Stimulated activated naive CD8-positive, alpha-beta T cell treated with anti-CD3 and anti-CD28 coated beads, Interleukin-15, amount 100 ng/mL, for 72 hours (primary cell): ENCODE measurements at regions not wholly inside any gene's neighbourhood (a gene's known extent, or its start where the extent isn't known, plus 50 kb on each side); places are given as distances from the start of the nearest gene placed in this dataset.
A peak's percentile ranks its signal among the peaks of the same experiment; 100 is the strongest.
"Not testable (repeated sequence)": the region's sequence is repeated elsewhere in the genome, so short reads cannot be mapped to it uniquely, and the experiment has no call there.

Experiments
- ATAC-seq: fragments of 150-1000 bp; cut with Tn5 transposase; 2 replicates; pipeline ENCODE4 v1.10.0; 2021; ENCODE audit warnings: mild to moderate bottlenecking, moderate library complexity
- DNase-seq, 2 donors: peaks; one replicate each; pipeline ENCODE4 v3.0.0; 2021 to 2022
- H3K27ac Mint-ChIP-seq, 2 donors: one replicate each; pipeline ENCODE4 v1.8.0; 2022; ENCODE audit warnings: mild to moderate bottlenecking in 2 of 2, mixed read lengths in 2 of 2, moderate library complexity in 2 of 2
- H3K27me3 Mint-ChIP-seq: one replicate; pipeline ENCODE4 v1.8.0; 2022; ENCODE audit warnings: mixed read lengths
- H3K4me1 Mint-ChIP-seq: one replicate; pipeline ENCODE4 v1.8.0; 2022; ENCODE audit warnings: mild to moderate bottlenecking, mixed read lengths
- H3K4me3 Mint-ChIP-seq, 2 donors: one replicate each; pipeline ENCODE4 v1.8.0; 2022; ENCODE audit warnings: mild to moderate bottlenecking in 2 of 2, mixed read lengths in 2 of 2, moderate library complexity in 1 of 2
- H3K9me3 Mint-ChIP-seq, 2 donors: one replicate each; pipeline ENCODE4 v1.8.0; 2022; ENCODE audit warnings: mixed read lengths in 2 of 2

- peak overlapping the region; percentile 2 to 34 for H3K27ac Mint-ChIP-seq
- ATAC-seq = no peak
- H3K4me1 Mint-ChIP-seq = peaks cover 6% of the 10 kb centered on the region
- peaks cover 9% of the 10 kb centered on the region for H3K27me3 Mint-ChIP-seq
- no peaks in the 10 kb centered on the region for H3K9me3 Mint-ChIP-seq
- H3K4me3 Mint-ChIP-seq = no peak overlapping the region
- DNase-seq = no peak
Observed at GRCh38 chr6:44042989-44043478, 84.2 kb downstream of the MRPL14 start.

GRCh38 chr6:44042261-44042988 lies 84.8 kb downstream of the MRPL14 start:
- DNase-seq (no peak), ATAC-seq (no peak)
- Mint-ChIP-seq H3K4me1 (peaks cover 6% of the 10 kb centered on the region), H3K27me3 (peaks cover 5% of the 10 kb centered on the region), H3K4me3 (no peak overlapping the region), H3K27ac (no peak overlapping the region), H3K9me3 (no peaks in the 10 kb centered on the region)

GRCh38 chr6:44041461-44042260 lies 85.6 kb downstream of the MRPL14 start:
- Mint-ChIP-seq H3K4me1 (peaks cover 6% of the 10 kb centered on the region), H3K27me3 (no peaks in the 10 kb centered on the region), H3K4me3 (no peak overlapping the region), H3K27ac (peak overlapping the region in 1 of 2 donors; percentile 16), H3K9me3 (no peaks in the 10 kb centered on the region)
- no peak for DNase-seq
- ATAC-seq = no peak

GRCh38 chr6:44040786-44041185 lies 86.5 kb downstream of the MRPL14 start:
- Mint-ChIP-seq H3K4me1 (peaks cover 6% of the 10 kb centered on the region), H3K4me3 (no peak overlapping the region), H3K9me3 (no peaks in the 10 kb centered on the region), H3K27ac (no peak overlapping the region), H3K27me3 (no peaks in the 10 kb centered on the region)
- DNase-seq (no peak), ATAC-seq (no peak)

GRCh38 chr6:44039839-44040350 lies 87.4 kb downstream of the MRPL14 start:
- H3K27ac Mint-ChIP-seq = peak overlapping the region in 1 of 2 donors; percentile 40
- H3K27me3 Mint-ChIP-seq = no peaks in the 10 kb centered on the region
- no peak for ATAC-seq
- H3K4me3 Mint-ChIP-seq = no peak overlapping the region
- no peaks in the 10 kb centered on the region for H3K9me3 Mint-ChIP-seq
- peaks cover 9% of the 10 kb centered on the region for H3K4me1 Mint-ChIP-seq
- no peak for DNase-seq

GRCh38 chr6:44039191-44039719 lies 88.0 kb downstream of the MRPL14 start:
- H3K27me3 Mint-ChIP-seq = no peaks in the 10 kb centered on the region
- DNase-seq (no peak), ATAC-seq (peak; percentile 49)
- no peaks in the 10 kb centered on the region for H3K9me3 Mint-ChIP-seq
- no peak overlapping the region for H3K4me3 Mint-ChIP-seq
- H3K4me1 Mint-ChIP-seq = peaks cover 15% of the 10 kb centered on the region
- H3K27ac Mint-ChIP-seq = no peak overlapping the region

- DNase-seq = no peak
- H3K27me3 Mint-ChIP-seq = no peaks in the 10 kb centered on the region
- H3K27ac Mint-ChIP-seq = no peak overlapping the region
- peaks cover 16% of the 10 kb centered on the region for H3K4me1 Mint-ChIP-seq
- ATAC-seq = no peak
- no peak overlapping the region for H3K4me3 Mint-ChIP-seq
- H3K9me3 Mint-ChIP-seq = no peaks in the 10 kb centered on the region
Observed at GRCh38 chr6:44038543-44039065, 88.6 kb downstream of the MRPL14 start.

- H3K9me3 Mint-ChIP-seq = no peaks in the 10 kb centered on the region
- H3K4me3 Mint-ChIP-seq = no peak overlapping the region
- peaks cover 16% of the 10 kb centered on the region for H3K4me1 Mint-ChIP-seq
- H3K27me3 Mint-ChIP-seq = no peaks in the 10 kb centered on the region
- H3K27ac Mint-ChIP-seq = no peak overlapping the region
- no peak for ATAC-seq
- DNase-seq = no peak
Observed at GRCh38 chr6:44037847-44038542, 89.3 kb downstream of the MRPL14 start.

GRCh38 chr6:44037276-44037675 lies 90.0 kb downstream of the MRPL14 start:
- not testable (repeated sequence) for DNase-seq, H3K4me3 Mint-ChIP-seq, ATAC-seq, H3K9me3 Mint-ChIP-seq, H3K27ac Mint-ChIP-seq, H3K27me3 Mint-ChIP-seq
- peaks cover 16% of the 10 kb centered on the region for H3K4me1 Mint-ChIP-seq

GRCh38 chr6:44036699-44037101 lies 90.6 kb downstream of the MRPL14 start:
- H3K27me3 Mint-ChIP-seq = no peaks in the 10 kb centered on the region
- no peak overlapping the region for H3K27ac Mint-ChIP-seq
- H3K4me1 Mint-ChIP-seq = peaks cover 12% of the 10 kb centered on the region
- ATAC-seq (no peak), DNase-seq (no peak)
- H3K4me3 Mint-ChIP-seq = no peak overlapping the region
- no peaks in the 10 kb centered on the region for H3K9me3 Mint-ChIP-seq

- ATAC-seq (no peak), DNase-seq (no peak)
- Mint-ChIP-seq H3K27ac (no peak overlapping the region), H3K4me1 (peaks cover 10% of the 10 kb centered on the region), H3K4me3 (no peak overlapping the region), H3K27me3 (no peaks in the 10 kb centered on the region), H3K9me3 (no peaks in the 10 kb centered on the region)
Observed at GRCh38 chr6:44036196-44036595, 91.1 kb downstream of the MRPL14 start.

- Mint-ChIP-seq H3K4me3 (no peak overlapping the region), H3K4me1 (peaks cover 10% of the 10 kb centered on the region), H3K27ac (no peak overlapping the region), H3K27me3 (no peaks in the 10 kb centered on the region), H3K9me3 (no peaks in the 10 kb centered on the region)
- DNase-seq = no peak
- no peak for ATAC-seq
Observed at GRCh38 chr6:44035621-44036020, 91.6 kb downstream of the MRPL14 start.

- ATAC-seq = no peak
- Mint-ChIP-seq H3K4me3 (no peak overlapping the region), H3K27ac (peak overlapping the region in 1 of 2 donors; percentile 83), H3K9me3 (no peaks in the 10 kb centered on the region), H3K4me1 (peaks cover 10% of the 10 kb centered on the region), H3K27me3 (peaks cover 6% of the 10 kb centered on the region)
- no peak for DNase-seq
Observed at GRCh38 chr6:44034931-44035345, 92.3 kb downstream of the MRPL14 start.

- no peak for DNase-seq
- Mint-ChIP-seq H3K27ac (peak overlapping the region in 1 of 2 donors; percentile 83), H3K9me3 (no peaks in the 10 kb centered on the region), H3K27me3 (peaks cover 9% of the 10 kb centered on the region), H3K4me1 (peaks cover 10% of the 10 kb centered on the region), H3K4me3 (no peak overlapping the region)
- ATAC-seq = no peak
Observed at GRCh38 chr6:44034391-44034861, 92.8 kb downstream of the MRPL14 start.
